Endometrial microvascular endothelial cells (primary cell): ENCODE measurements at regions not wholly inside any gene's neighbourhood (a gene's known extent, or its start where the extent isn't known, plus 50 kb on each side); places are given as distances from the start of the nearest gene placed in this dataset.
"Not testable (repeated sequence)": the region's sequence is repeated elsewhere in the genome, so short reads cannot be mapped to it uniquely, and the experiment has no call there.

Source experiments
- in situ Hi-C: cut with HindIII; loops from 2 replicates; pipeline ENCODE4 v1.10.0; 2017; ENCODE audit warnings: low sequenced_read_pairs, low pct_unique_long_range_greater_than_20kb; ENCODE audit errors: inconsistent ontology term

DNA sequence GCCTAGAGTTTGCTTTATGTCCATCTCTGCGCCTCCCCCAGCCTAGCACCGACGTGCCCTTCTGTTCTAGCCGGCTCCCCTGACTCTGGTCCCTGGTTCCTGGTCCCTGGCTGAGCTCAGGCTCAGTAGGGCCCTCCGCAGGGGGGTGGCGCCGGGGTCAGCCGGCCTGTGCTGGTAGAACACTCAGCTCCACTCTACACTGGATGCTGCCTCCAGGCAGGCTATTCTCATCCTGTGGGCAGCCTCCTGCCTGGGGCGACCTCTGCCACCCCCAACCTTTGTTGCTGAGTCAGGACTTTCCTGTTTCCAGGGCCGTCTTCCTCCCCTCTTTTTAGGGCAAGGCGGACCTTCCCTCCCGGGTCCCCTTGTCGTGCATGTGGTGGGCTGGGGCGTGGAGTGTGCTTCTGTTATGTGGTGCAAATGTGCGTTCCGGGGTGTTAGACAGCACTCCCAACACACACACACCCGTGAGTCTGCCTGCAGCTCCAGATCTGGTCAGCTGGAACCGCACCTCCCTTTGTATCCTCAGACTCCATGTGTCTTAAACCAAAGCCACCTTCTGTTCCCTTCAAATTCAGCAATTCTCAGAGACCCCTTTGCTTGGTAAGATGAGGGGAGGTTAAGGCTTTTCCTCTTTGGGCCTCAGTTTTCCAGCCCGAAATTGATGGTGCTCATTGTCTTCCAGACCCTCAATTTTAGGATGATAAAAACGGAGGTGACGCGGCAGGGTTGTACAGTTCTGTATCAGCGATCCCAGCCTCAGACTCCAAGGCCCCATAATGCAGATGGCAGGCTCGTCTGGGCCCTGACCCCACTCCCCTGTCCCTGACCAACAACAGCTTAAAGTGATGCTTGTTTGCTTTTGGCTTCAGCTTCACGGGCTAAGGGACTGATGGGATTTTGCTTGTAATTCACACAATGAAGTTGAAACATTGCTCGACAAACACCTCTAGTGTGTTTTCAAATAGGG, 1327.9 kb downstream of the BRD1 start:
- in situ Hi-C loops, result no loop called here

DNA sequence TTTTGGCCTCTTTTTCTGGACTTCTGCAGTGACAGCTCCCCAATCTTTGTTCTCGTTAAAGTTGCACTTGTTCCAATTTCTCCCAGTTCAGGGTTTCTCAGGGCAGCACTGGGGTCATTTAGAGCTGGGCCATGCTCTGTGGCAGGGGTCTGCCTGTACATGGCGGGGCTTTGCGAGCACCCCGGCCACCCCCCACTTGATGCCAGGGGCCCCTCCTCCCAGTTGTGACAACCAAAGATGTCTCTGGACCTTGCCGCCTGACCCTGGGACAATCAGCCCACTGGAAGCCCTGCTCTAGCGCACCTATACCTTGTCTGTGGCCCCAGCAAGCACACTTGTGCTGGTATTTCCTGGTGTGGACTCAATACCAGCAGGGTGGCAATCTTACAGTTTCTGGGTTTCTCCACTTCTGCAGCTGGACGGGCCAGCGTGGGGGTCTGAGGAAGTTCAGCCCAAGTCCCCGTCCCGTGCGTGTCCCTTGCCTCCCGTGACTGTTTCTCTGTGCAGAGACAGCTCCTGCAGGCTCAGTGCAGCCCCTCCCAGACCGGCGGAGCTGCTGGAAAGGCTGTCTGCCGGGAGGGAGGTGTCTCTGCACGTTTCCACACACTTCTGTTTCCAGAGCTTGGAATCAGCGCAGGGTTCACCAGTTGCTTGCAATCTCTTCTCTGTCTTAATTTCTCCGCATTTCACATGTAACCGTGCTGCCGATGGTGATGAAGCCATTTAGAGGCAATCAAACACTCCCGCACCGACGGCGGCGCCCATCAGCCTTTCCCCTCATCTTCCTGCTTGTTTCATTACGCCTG, 1328.9 kb downstream of the BRD1 start:
- in situ Hi-C loops, result no loop called here

DNA sequence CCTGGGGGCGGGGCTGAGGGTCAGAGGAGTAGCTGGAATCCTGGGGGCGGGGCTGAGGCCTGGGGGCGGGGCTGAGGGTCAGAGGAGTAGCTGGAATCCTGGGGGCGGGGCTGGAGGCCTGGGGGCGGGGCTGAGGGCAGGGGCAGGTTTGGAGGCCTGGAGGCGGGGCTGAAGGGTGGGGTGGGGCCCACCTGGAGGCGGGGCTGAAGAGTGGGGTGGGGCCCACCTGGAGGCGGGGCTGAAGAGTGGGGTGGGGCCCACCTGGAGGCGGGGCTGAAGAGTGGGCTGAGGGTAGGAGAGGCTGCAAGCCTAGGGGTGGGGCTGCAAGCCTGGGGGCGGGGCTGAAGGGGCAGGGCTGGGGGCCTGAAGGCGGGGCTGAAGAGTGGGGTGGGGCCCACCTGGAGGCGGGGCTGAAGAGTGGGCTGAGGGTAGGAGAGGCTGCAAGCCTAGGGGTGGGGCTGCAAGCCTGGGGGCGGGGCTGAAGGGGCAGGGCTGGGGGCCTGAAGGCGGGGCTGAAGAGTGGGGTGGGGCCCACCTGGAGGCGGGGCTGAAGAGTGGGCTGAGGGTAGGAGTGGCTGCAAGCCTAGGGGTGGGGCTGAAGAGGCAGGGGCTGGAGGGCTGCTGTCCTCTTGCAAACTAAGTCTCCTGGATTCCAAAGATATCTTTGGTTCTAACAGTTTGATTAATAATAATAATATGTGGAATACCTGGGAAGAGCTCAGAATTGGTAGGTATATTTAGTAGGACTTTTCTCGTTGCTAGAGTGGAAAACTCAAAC, 1329.7 kb downstream of the BRD1 start:
- in situ Hi-C loops, result not testable (repeated sequence)

DNA sequence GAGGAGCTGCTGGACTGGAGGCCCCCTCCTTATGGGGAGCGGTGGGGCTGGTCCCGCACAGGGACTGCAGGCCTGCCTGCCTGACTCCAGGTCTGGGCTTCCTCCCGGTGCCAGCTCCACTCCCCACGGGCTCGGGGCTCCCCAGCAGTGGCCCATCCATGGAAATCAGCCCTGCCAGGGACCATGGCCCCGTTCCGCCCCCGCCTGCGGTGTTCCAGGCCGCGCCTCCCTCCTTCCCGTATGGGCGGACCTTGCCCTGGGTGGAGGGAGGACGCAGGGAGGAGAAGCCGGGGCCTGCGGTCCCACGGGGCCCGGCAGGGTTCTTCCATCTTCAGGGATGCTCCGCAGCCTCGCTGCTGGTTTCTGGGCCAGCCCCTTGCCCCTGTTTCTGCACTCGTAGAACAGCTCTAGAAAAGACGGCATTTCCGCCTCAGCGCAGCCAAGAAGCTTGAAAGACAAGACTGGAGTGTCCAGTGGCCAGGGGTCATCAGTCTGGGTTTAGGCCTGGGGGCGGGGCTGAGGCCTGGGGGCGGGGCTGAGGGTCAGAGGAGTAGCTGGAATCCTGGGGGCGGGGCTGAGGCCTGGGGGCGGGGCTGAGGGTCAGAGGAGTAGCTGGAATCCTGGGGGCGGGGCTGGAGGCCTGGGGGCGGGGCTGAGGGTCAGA, 1330.6 kb downstream of the BRD1 start:
- in situ Hi-C loops, result no loop called here

DNA sequence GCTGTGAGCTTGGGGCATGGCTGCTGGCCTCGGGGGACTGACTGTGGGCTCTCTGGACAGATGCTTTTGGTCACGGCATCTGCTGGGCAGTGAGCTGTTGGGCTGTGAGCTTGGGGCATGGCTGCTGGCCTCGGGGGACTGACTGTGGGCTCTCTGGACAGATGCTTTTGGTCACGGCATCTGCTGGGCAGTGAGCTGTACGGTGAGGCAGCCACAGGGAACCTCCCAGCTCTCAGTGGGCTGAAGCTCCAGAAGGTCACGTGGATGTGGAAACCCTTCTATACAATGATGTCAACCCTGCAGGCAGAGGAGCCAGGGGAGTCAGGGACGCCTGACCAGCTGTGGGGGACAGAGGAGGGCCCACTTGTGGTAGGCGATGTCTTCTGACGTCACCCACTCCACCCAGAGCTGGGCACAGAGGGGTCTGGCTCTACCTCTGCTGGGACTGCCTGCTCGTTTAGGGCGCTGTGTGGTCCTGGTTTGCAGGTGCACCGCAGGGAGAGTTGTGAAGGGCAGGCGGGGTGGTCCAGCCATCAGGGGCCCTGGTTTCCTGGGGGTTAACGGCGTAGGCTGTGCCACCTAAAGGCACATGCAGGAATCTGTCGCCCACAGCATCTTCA, 1331.3 kb downstream of the BRD1 start:
- in situ Hi-C loops, result no loop called here

DNA sequence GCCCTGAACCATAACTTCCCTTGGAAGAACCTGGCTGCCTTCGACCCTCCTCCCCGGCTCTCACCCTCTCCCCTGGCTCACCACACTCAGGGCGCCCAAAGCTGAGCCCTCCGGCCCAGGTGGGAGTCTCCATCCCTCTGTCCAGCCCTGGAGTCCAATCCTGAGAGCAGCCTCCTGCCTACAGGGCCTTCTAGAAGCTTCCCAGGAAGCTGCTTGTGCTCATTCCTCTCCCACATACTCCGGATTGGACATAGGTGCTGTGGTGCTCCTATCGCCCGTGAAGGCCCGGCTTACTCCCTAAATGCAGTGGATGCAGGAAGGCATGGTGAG, 1332.0 kb downstream of the BRD1 start:
- in situ Hi-C loops, result no loop called here

DNA sequence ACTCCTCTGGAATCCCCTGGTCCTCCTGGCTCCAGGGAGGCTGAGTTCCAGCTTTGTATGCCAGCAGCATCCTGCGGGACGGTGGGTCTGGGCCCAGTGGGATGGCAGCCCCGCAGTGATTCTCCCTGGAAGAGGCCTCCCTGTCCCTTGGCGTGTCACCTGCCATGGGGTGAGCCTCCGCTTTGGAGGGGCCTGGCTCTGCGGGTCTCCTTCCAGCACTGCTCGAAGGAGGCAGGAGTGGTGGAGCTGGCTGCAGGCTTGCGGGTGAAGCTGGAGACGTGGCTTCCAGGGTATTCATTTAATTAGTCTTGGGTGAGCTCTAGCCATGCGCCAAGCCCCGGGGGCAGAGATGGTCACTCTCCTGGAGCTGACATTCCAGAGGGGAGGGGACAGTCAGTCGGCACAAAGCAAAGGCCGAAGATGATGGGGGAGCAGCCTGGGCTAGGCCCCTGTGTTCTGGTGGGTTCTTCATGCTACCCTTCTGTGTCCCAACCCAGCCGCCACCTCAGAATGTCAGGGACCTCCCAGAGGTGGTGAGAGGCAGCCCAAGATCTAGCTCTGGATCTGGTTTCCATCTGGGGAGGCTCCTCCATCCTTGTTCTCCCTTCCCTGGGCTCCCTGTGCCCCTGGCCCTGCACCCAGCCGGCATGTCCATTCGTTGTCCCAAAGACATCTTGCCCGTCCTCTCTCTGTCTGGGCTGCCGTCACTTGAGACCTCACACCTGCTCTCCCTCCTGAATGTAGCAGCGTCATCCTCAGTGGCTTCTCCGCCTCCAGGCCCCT, 1332.5 kb downstream of the BRD1 start:
- in situ Hi-C loops, result no loop called here

DNA sequence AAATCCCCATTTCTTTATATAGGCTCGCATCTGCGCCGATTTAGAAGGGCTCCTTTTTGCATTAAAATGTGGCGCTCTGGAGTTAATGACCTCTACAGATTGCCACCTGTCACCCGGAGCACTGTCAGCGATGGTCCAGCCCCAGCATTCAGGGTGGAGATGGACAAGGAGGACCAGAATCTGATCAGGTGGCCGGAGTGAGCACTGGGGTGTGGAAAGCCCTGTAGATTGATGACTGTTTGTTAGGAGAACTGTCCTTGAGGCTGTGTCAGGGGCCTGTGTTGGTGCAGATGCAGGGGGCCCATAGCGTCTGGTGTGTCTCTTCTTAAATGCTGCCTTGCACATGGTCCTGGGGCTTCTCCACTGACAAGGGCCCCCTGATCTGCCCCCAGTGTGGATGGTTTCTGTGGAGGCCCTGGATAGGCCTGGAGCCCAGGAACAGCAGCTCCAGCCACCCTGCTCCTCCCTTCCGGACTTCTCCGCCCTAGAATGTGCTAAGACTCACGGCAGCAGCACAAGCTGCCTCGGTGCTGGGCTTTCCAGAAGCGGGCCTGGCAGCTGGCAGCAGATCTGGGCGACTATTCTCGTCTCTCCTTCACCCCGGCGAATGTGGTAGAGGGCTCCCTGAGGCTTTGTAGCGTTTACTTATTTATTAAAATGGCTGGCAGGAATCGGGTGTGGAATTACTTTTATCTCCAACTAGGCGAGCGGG, 1333.3 kb downstream of the BRD1 start:
- in situ Hi-C loops, result no loop called here

DNA sequence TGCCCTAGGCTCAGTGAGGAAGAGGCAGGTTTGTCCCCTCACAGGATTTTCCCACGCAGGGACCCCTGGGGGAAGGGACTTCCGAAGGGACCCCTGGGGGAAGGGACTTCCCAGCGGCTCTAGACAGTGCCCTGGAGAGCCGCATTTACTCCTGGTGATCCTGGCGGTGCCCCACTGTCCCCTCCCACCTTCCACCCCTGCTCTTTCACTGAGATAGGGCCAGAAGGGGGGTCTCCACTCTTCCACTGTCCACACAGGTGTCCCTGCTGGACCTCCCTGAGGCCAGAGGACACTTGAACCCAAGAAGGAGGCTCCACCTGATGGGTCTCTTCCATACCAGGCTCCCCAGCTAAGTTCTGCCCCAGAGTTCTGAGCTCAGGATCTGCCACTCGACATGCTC, 1333.9 kb downstream of the BRD1 start:
- in situ Hi-C loops, result no loop called here

DNA sequence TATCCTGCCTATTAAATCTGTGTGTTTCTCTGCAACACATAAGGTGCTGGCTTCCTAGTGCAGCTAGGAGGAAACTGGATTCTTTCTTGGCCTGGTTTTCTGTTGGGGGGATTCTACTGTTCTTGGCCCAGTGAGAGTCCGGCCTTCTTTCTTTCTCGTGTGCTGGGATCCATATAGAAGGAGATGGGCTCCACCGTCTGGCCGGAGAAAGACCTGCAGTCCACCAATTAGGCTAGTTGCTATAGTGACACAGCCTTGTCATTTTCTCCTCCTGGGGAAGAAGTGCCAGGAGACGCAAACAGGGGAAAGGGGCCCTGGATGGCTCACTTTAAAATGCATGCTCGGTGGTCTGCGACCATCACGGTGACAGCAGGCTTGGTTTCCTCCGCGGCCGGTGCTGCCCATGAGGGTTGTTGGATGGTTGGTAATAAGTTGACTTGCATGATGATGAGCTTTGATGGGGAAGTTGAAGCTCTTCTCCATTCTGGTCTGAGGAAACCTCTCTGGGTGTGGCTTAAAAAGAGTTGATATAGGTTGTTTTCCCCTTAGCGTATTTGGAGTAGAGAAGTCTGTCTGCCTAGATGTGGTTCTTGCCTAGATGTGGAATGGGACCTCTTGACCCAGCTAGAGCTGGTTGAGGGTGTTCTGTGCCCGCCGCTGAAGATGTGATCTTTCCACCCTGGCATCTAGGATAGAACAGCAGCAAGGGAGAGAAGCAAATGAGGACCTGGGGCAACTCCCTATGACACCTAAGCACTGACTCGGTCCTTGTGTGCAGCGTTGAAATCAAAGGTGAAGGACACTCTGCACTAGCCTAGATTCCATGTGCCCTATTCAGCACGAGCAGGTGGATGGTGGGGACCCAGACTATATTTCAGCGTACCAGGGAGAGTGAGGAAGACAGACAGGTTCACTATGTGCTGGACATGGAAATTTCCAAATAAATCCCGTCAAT, 1335.0 kb downstream of the BRD1 start:
- in situ Hi-C loops, result no loop called here

DNA sequence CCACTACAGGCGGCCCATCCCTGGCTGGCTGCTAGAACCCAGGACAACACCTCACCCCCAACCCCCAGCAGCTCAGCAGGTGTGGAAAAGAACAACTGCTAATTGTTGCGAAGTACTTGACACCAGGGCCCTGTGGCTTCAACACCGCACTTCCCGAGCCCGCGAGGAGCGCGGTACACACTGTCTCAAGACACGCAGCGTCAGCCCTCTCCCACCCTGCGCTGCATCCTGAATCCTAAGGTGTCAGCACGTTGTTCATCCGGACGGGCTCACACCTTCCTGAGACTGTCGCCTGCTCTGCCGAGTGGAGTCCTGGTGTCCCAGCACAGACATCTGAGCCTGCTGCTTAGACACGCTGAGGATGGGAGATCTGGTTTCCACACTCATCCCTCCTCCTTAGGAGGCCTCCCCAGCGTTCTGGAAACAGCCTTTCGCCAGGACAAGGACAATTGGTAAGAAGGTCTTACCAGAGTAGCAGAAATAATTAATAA, 1336.2 kb downstream of the BRD1 start:
- in situ Hi-C loops, result no loop called here

DNA sequence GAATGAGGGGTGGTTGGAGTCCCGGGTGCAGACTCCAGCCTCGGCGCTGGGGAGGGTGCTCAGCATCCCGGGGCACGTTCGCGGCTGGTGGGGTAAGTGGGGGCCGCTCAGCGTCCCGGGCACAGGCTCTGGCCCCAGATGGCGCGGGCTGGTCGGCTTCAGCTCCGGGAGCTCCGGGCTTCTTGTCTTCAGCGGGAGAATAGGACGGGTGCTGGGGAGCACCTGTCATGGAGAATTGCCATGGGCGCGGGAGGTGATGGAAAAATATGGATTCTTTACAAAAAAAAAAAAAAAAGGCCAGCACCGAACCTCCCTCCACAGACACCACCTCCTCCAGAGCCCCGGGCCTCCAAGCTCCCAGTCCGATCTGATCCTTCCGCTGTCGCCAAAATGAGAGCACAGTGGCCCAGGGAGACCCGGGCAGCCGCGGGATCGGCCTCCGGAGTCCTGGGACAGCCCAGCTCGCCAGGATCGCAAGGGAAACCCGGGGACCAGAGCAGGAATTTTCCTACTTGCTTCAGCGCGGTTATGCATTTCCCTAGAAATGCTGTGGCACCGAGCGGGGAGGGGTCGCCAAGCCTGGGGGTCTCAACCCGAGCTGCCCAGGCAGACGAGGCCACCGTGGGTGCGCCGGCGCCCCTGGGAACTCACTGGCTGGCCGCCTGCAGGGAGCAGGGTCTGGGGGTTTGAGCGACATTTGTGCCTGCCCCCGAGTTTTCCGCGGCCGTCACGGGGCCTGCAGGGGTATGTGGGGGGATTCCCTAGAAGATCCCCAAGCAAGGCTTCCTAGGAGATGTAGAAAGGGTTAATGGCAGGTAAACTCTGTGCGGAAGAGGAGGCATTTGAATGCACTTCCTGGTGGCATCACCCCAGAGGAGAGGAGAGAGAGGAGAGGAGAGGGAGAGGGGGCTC, 1336.9 kb downstream of the BRD1 start:
- in situ Hi-C loops, result no loop called here

DNA sequence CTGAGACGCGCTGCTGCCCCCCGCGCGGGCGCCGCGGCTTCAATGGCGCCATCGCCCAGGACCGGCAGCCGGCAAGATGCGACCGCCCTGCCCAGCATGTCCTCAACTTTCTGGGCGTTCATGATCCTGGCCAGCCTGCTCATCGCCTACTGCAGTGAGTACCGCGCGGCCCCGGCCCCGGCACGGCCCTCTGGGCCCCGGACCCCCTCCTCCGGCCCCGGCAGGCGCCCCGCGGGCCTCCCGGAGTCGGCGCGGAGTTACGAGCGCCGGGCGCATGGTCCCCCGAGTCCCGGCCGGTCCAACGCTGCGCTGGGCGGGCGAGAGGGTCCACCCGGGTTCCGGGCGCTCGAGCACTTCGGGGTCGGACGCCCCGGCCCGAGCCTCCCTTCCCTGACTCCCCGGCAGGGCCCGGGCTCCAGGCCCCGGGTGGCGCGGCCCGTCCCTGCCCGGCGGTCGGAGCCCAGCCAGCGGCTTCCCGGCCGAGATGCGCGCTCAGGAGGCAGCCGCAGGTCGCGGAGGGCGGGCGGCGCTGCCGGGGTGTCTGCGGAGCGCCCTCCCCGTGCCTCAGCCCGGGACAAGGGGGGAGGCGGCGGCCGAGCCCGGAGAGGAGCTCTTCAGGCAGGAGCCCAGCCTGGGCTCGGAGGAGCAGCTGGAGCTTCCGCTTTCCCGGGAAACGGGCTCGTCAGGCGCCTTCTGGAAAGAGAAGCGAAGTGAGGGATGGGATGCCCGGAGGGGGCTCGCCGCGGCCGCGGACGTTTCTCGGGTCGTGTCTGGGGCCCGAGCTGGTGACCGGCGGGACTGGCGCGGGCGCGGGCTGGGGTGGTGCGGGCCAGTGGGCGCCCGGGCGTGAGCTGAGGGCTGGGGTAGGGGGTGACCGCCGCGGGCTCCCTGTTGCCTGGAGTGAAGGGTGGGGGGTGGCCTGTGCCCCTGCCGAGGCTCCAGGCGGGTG, 1337.8 kb downstream of the BRD1 start:
- in situ Hi-C loops, result no loop called here
